ENCODE measurements at regions not wholly inside any gene's neighbourhood (a gene's known extent, or its start where the extent isn't known, plus 50 kb on each side); places are given as distances from the start of the nearest gene placed in this dataset.

GRCh38 chr5:79856456-79857055, 134.5 kb downstream of the MTX3 start:
- no peak for TF ChIP-seq GATA2 (IDR thresholded peaks at IDR 0.05; ENCODE audit: low read depth, low read length)
- TF ChIP-seq GATA3 (IDR thresholded peaks at IDR 0.05; ENCODE audit: low read depth, low read length) = no peak

All from SH-SY5Y (cell line).